H1 (cell line): ENCODE measurements at regions not wholly inside any gene's neighbourhood (a gene's known extent, or its start where the extent isn't known, plus 50 kb on each side); places are given as distances from the start of the nearest gene placed in this dataset.

Experiments
- CTCF ChIA-PET: fragments of 300-600 bp; sonication (Branson Sonifier 250); formaldehyde crosslinking; loops from one replicate; lab custom pipeline; 2021; ENCODE audit not compliant: partially characterized antibody; lab: Charles Lee
- POLR2A ChIA-PET: fragments of 300-600 bp; sonication (Branson Sonifier 250); formaldehyde crosslinking; loops from one replicate; lab custom pipeline; 2021; ENCODE audit warnings: inconsistent platforms; ENCODE audit not compliant: partially characterized antibody; lab: Charles Lee
- DNase-seq, 2 experiments: peaks; one replicate each; pipeline versions ENCODE4 v3.0.0 to v3.0.0-alpha.2; 2010 to 2022; ENCODE audit warnings: low spot score in 2 of 2, low read depth in 1 of 2, mixed read lengths in 1 of 2
- FAIRE-seq: peaks from 2 replicates; lab custom pipeline; 2011; peaks lifted over from hg19 to GRCh38; lab: Jason Lieb, UNC
- H2AFZ ChIP-seq: 2 replicates; pipeline ENCODE4 v1.8.1; 2012; ENCODE audit warnings: low read length, inconsistent platforms
- H2AK5ac ChIP-seq: 2 replicates; pipeline ENCODE4 v1.6.1; 2013; ENCODE audit warnings: low read depth, low read length
- H2BK120ac ChIP-seq: replicated peaks from 2 replicates; pipeline ENCODE3; 2013; ENCODE audit warnings: low read depth, low read length, inconsistent platforms
- H2BK12ac ChIP-seq: 2 replicates; pipeline ENCODE4 v1.6.1; 2013; ENCODE audit warnings: low read depth, low read length
- H2BK15ac ChIP-seq: 2 replicates; pipeline ENCODE4 v1.6.1; 2013; ENCODE audit warnings: low read length
- H2BK20ac ChIP-seq: 2 replicates; pipeline ENCODE4 v1.6.1; 2013; ENCODE audit warnings: low read length
- H2BK5ac ChIP-seq: 2 replicates; pipeline ENCODE4 v1.6.1; 2013; ENCODE audit warnings: low read depth, low read length
- H3K14ac ChIP-seq: 2 replicates; pipeline ENCODE4 v1.6.1; 2013; ENCODE audit warnings: inconsistent platforms; ENCODE audit not compliant: insufficient read length
- H3K18ac ChIP-seq: 2 replicates; pipeline ENCODE4 v1.6.1; 2013; ENCODE audit warnings: low read length; ENCODE audit errors: extremely low read depth
- H3K23ac ChIP-seq: 2 replicates; pipeline ENCODE4 v1.6.1; 2013; ENCODE audit warnings: inconsistent platforms; ENCODE audit not compliant: insufficient read length
- H3K23me2 ChIP-seq: 2 replicates; pipeline ENCODE4 v1.6.1; 2013; ENCODE audit warnings: low read depth, low read length
- H3K27ac ChIP-seq: 2 replicates; pipeline ENCODE4 v1.6.1; 2011; ENCODE audit warnings: low read depth, low read length, inconsistent platforms
- H3K27me3 ChIP-seq, 4 experiments: replicated peaks in 1 of 4; 1 replicate in 1 of 4; 2 replicates in 3 of 4; pipeline versions ENCODE4 v1.6.1 to v1.8.1; 2011 to 2013; ENCODE audit warnings: low read length in 3 of 4, mild to moderate bottlenecking in 3 of 4, inconsistent platforms in 2 of 4, mixed read lengths in 2 of 4, moderate library complexity in 1 of 4; ENCODE audit not compliant: control insufficient read depth in 3 of 4, insufficient read depth in 3 of 4; ENCODE audit errors: extremely low read depth in 1 of 4
- H3K36me3 ChIP-seq, 4 experiments: 2 replicates each; pipeline versions ENCODE4 v1.6.1 to v1.8.1; 2011 to 2013; ENCODE audit warnings: mild to moderate bottlenecking in 4 of 4, low read length in 3 of 4, moderate library complexity in 2 of 4, control low read depth in 1 of 4, inconsistent platforms in 1 of 4; ENCODE audit not compliant: insufficient read depth in 4 of 4, control insufficient read depth in 2 of 4
- H3K4ac ChIP-seq: replicated peaks from 2 replicates; pipeline ENCODE3; 2013; ENCODE audit warnings: low read length, low read depth, mixed read lengths, inconsistent platforms; ENCODE audit not compliant: insufficient read length
- H3K4me1 ChIP-seq, 4 experiments: replicated peaks in 1 of 4; 1 replicate in 1 of 4; 2 replicates in 3 of 4; pipeline versions ENCODE4 v1.6.1 to v1.8.1; 2011 to 2013; ENCODE audit warnings: low read length in 3 of 4, inconsistent platforms in 2 of 4, mixed read lengths in 1 of 4; ENCODE audit not compliant: insufficient read depth in 4 of 4, control insufficient read depth in 3 of 4
- H3K4me2 ChIP-seq, 2 experiments: 2 replicates each; pipeline versions ENCODE4 v1.6.1 to v1.8.1; 2011 to 2013; ENCODE audit warnings: low read depth in 2 of 2, low read length in 2 of 2, control low read depth in 1 of 2, inconsistent platforms in 1 of 2, mild to moderate bottlenecking in 1 of 2; ENCODE audit not compliant: insufficient read depth in 1 of 2
- H3K4me3 ChIP-seq, 4 experiments: fragments of 200-600, 300-600 bp in 1 of 4; sonication (generic), shearing (Covaris generic), sonication (Bioruptor Twin) in 1 of 4; 2 replicates each; pipeline versions ENCODE4 v1.5.1 to v1.8.1; 2011 to 2016; ENCODE audit warnings: low read length in 4 of 4, low read depth in 3 of 4, control low read depth in 2 of 4, inconsistent platforms in 2 of 4, mild to moderate bottlenecking in 2 of 4, mixed read lengths in 1 of 4, moderate library complexity in 1 of 4; ENCODE audit not compliant: insufficient read depth in 2 of 4; ENCODE audit errors: extremely low read depth in 1 of 4
- H3K56ac ChIP-seq: replicated peaks from 2 replicates; pipeline ENCODE3; 2013; ENCODE audit warnings: low read depth, mild to moderate bottlenecking, mixed read lengths, low read length, inconsistent platforms; ENCODE audit not compliant: insufficient read length
- H3K79me1 ChIP-seq: 2 replicates; pipeline ENCODE4 v1.6.1; 2013; ENCODE audit warnings: low read depth, low read length, control low read depth
- H3K79me2 ChIP-seq, 2 experiments: 2 replicates each; pipeline versions ENCODE4 v1.6.1 to v1.8.1; 2012 to 2013; ENCODE audit warnings: low read length in 2 of 2, mild to moderate bottlenecking in 2 of 2, inconsistent platforms in 1 of 2; ENCODE audit not compliant: insufficient read depth in 2 of 2, control insufficient read depth in 1 of 2
- H3K9ac ChIP-seq, 4 experiments: replicated peaks in 1 of 4; 1 replicate in 1 of 4; 2 replicates in 3 of 4; pipeline versions ENCODE4 v1.6.1 to v1.8.1; 2011 to 2013; ENCODE audit warnings: low read depth in 3 of 4, low read length in 3 of 4, control low read depth in 2 of 4, mild to moderate bottlenecking in 2 of 4, moderate library complexity in 2 of 4, inconsistent platforms in 1 of 4; ENCODE audit errors: extremely low read depth in 1 of 4
- H3K9me3 ChIP-seq, 2 experiments: 2 replicates each; pipeline versions ENCODE4 v1.6.1 to v1.8.1; 2012 to 2013; ENCODE audit warnings: mild to moderate bottlenecking in 2 of 2, moderate library complexity in 2 of 2, control low read depth in 1 of 2, inconsistent platforms in 1 of 2, low read depth in 1 of 2, low read length in 1 of 2, mixed read lengths in 1 of 2; ENCODE audit not compliant: insufficient read depth in 2 of 2
- H4K20me1 ChIP-seq, 2 experiments: replicated peaks in 1 of 2; 2 replicates each; pipeline versions ENCODE3 to v1.8.1; 2011 to 2013; ENCODE audit warnings: inconsistent platforms in 2 of 2, low read length in 2 of 2, mild to moderate bottlenecking in 1 of 2; ENCODE audit not compliant: insufficient read depth in 2 of 2, control insufficient read depth in 1 of 2
- H4K5ac ChIP-seq: 2 replicates; pipeline ENCODE4 v1.6.1; 2013; ENCODE audit warnings: low read length, low read depth, mixed read lengths, inconsistent platforms; ENCODE audit not compliant: insufficient read length
- H4K8ac ChIP-seq: 2 replicates; pipeline ENCODE4 v1.8.0; 2013; ENCODE audit warnings: mild to moderate bottlenecking, moderate library complexity, low read length, inconsistent platforms; ENCODE audit not compliant: insufficient read depth; ENCODE audit errors: extremely low read depth
- H4K91ac ChIP-seq: replicated peaks from 2 replicates; pipeline ENCODE3; 2013; ENCODE audit warnings: low read length, mixed read lengths, inconsistent platforms; ENCODE audit not compliant: insufficient read length
- BCL11A ChIP-seq, 2 experiments: IDR thresholded peaks; one replicate each; pipeline ENCODE4 v1.6.1; 2011; ENCODE audit warnings: low read depth in 2 of 2, low read length in 2 of 2, mild to moderate bottlenecking in 2 of 2
- CEBPB ChIP-seq: IDR thresholded peaks from 2 replicates; pipeline ENCODE4 v1.6.1; 2012; ENCODE audit warnings: low read depth, low read length
- EGR1 ChIP-seq: IDR thresholded peaks from 2 replicates; pipeline ENCODE4 v1.6.1; 2011; ENCODE audit warnings: low read depth, low read length, borderline replicate concordance
- HDAC6 ChIP-seq: IDR thresholded peaks from one replicate; pipeline ENCODE4 v1.7.1; 2012; ENCODE audit warnings: low read depth, mild to moderate bottlenecking, inconsistent platforms, low read length, moderate library complexity
- MAFK ChIP-seq: IDR thresholded peaks from 2 replicates; pipeline ENCODE4 v1.6.1; 2012; ENCODE audit warnings: low read depth, mild to moderate bottlenecking, improper control_type of control experiment, low read length
- NRF1 ChIP-seq: IDR thresholded peaks from 2 replicates; pipeline ENCODE4 v1.6.1; 2011; ENCODE audit warnings: mild to moderate bottlenecking, low read depth, low read length, improper control_type of control experiment
- SRF ChIP-seq: IDR thresholded peaks from 2 replicates; pipeline ENCODE4 v1.6.1; 2011; ENCODE audit warnings: mild to moderate bottlenecking, low read depth, low read length, moderate library complexity
- SUZ12 ChIP-seq: fragments of 200-600 bp; sonication (generic); IDR thresholded peaks from 2 replicates; pipeline ENCODE4 v1.6.1; 2012; ENCODE audit warnings: mild to moderate bottlenecking, inconsistent platforms, low read length, moderate library complexity, mixed read lengths
- YY1 ChIP-seq: IDR thresholded peaks from 2 replicates; pipeline ENCODE4 v1.6.1; 2011; ENCODE audit warnings: low read depth, mild to moderate bottlenecking, low read length
- WGBS, 2 experiments: shearing (Covaris generic) in 1 of 2; methylation state at CpG; one replicate each; pipeline versions ENCODE4 v1.1.6 to v1.1.7; 2013 to 2015; ENCODE audit warnings: low lambda C conversion rate in 2 of 2, mixed read lengths in 2 of 2, inconsistent platforms in 1 of 2, low coverage in 1 of 2, missing lambda C conversion rate in 1 of 2; ENCODE audit not compliant: insufficient replicate concordance in 2 of 2, insufficient coverage in 1 of 2, insufficient read length in 1 of 2; ENCODE audit errors: extremely low coverage in 1 of 2, missing lambda C conversion rate in 1 of 2; 5-methylcytosine and 5-hydroxymethylcytosine counted together

DNA sequence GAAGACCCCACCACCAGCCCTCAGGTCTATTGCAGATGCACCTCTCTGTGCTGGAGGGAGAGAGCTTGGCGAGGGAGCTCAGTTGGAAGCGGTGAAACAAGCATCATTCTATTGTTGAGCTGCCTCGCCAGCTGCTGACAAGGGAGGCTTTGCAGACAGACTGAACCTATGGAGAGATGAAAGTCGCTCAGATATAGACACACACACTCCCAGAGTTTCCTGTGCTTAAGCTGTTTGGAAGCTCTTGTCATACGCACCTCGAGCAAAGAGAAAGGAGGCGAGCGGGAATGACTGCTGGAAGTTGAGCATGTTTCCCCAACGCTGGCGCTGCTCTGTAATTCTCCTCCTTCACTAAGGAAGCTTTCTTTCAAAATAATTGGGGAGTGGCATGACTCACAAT lies 126.1 kb downstream of the TRIM29 start:
- no peak overlapping the region for H4K91ac ChIP-seq
- POLR2A ChIA-PET: no interaction called here
- H2BK5ac ChIP-seq: no peak overlapping the region
- no peak overlapping the region for H3K18ac ChIP-seq
- no peak overlapping the region for H2BK120ac ChIP-seq
- H3K14ac ChIP-seq: no peak overlapping the region
- H2AK5ac ChIP-seq: no peak overlapping the region
- no peaks in the 10 kb centered on the region for H3K79me2 ChIP-seq
- no peaks in the 10 kb centered on the region for H3K79me1 ChIP-seq
- no peak overlapping the region for H3K23ac ChIP-seq
- no peak overlapping the region for H2BK15ac ChIP-seq
- H2AFZ ChIP-seq: no peak overlapping the region
- H3K4ac ChIP-seq: no peak overlapping the region
- no peaks in the 10 kb centered on the region; the same call in 1 of the 2 replicates for H3K23me2 ChIP-seq
- H3K9ac ChIP-seq: no peak overlapping the region
- no peaks in the 10 kb centered on the region for H4K20me1 ChIP-seq
- H2BK12ac ChIP-seq: no peak overlapping the region; the same call in 1 of the 2 replicates
- no peaks in the 10 kb centered on the region for H3K9me3 ChIP-seq
- no peak overlapping the region for H4K5ac ChIP-seq
- no peak overlapping the region for H3K4me3 ChIP-seq
- TF ChIP-seq YY1: no peak
- TF ChIP-seq SUZ12: no peak
- no peak for TF ChIP-seq SRF
- TF ChIP-seq MAFK: no peak
- no peak for TF ChIP-seq HDAC6
- no peak for TF ChIP-seq CEBPB
- TF ChIP-seq NRF1: no peak
- TF ChIP-seq EGR1: no peak
- TF ChIP-seq BCL11A (IDR thresholded peaks at IDR 0.05; ENCODE audit: low read depth in 2 of 2, low read length in 2 of 2): no peak
- H2BK20ac ChIP-seq: 0 out of 2 replicates have a peak overlapping the region, but pooled peaks have one; percentile 27
- no peak for FAIRE-seq
- H3K4me2 ChIP-seq: no peak overlapping the region
- DNase-seq: no peak
- H4K8ac ChIP-seq: no peak overlapping the region
- CTCF ChIA-PET: interaction anchor here (0.6 to 10.0 kb wide), 27 partner anchors 11 to 531 kb away, joined by 3 to 146 read pairs (median 4); partner anchors contain the start of gene NECTIN1
- no peak overlapping the region for H3K27ac ChIP-seq
- H3K36me3 ChIP-seq: no peaks in the 10 kb centered on the region
- WGBS, 2 experiments: 85% methylated on average over 10 of the region's 10 CpGs; no CpG with 5 or more reads in 1 of the 2 experiments
- peaks cover 0 to 5% (median under 1%) of the 10 kb centered on the region in 4 experiments; a peak in 3 of 7 replicates for H3K27me3 ChIP-seq
- no peak overlapping the region for H3K56ac ChIP-seq
- peaks cover 0 to 12% (median 10%) of the 10 kb centered on the region in 4 experiments; a peak in 5 of 7 replicates for H3K4me1 ChIP-seq
